ENCODE measurements at regions not wholly inside any gene's neighbourhood (a gene's known extent, or its start where the extent isn't known, plus 50 kb on each side); places are given as distances from the start of the nearest gene placed in this dataset.

DNA sequence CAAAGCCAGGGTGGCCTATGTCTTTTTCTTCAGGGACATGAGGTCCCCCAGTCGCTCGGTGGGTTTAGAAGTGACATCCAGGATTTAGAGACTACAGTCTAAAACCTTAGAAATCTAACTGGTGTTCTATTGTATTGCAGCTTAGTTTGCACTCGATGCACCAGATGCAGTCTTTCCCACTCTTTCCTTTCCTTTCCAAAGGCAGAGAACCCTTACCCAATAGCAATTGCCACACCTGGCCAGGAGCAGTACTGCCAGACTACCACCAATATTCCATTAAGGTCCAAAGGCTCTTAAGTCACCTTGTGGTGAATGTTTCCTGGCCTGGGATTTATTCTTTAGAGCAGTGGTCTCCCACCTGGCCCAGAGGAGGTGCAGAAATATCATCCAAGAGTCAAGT is 1068.8 kb downstream of the FAM133A start:
- TF ChIP-seq CTCF (conservative IDR thresholded peaks at IDR 0.05 in 1 of 2, IDR thresholded peaks at IDR 0.05 in 1 of 2; ENCODE audit: extremely low read depth in 1 of 2, insufficient read depth in 1 of 2, low read depth in 1 of 2, low read length in 2 of 2) (no peak), EZH2 (IDR thresholded peaks at IDR 0.05; ENCODE audit: borderline replicate concordance, low read length) (no peak)
